ENCODE measurements at regions not wholly inside any gene's neighbourhood (a gene's known extent, or its start where the extent isn't known, plus 50 kb on each side); places are given as distances from the start of the nearest gene placed in this dataset.

DNA sequence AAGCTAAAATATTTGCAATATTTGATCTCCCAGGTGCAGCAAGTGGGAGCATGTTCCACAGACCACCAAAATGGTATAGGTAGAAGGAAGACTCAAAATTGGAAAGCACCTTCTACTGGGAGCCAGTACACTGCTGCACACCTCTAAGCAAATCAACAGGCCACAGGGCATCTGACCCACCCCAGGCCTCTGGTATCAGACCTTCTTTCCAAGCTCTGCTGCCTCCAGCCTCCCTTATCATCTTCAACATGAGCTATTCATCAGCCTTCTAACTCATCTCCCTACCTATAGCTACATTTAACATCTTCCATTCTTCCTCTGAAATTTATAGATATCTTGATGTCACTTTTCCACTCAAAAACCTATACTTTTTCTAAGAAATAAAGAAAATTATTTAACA lies 294.8 kb downstream of the ZEB2 start:
- Histone ChIP-seq H3F3A (ENCODE audit: low read length, unreplicated experiment) (no peaks in the 10 kb centered on the region), H3K9ac (ENCODE audit: low read length) (no peak overlapping the region), H2AFZ (ENCODE audit: low read length) (no peak overlapping the region), H3K36me3 (ENCODE audit: low read depth, low read length) (no peaks in the 10 kb centered on the region), H3K27ac (ENCODE audit: low read length) (no peak overlapping the region), H3K4me1 (ENCODE audit: insufficient read depth, low read length) (peaks cover 3% of the 10 kb centered on the region), H3K27me3 (ENCODE audit: low read length) (no peaks in the 10 kb centered on the region), H3K79me2 (ENCODE audit: low read length) (no peaks in the 10 kb centered on the region), H3K9me3 (ENCODE audit: low read length) (no peaks in the 10 kb centered on the region), H3K9me2 (replicated peaks; ENCODE audit: low read length) (no peaks in the 10 kb centered on the region), H3K4me3 (ENCODE audit: low read length) (no peak overlapping the region), H3K4me2 (ENCODE audit: low read length) (no peak overlapping the region), H4K20me1 (ENCODE audit: low read length) (no peaks in the 10 kb centered on the region)
- DNase-seq (no peak), ATAC-seq (no peak)
- BruUV-seq (replicated peaks): no TSS peak
- ChIA-PET CTCF (no interaction called here), POLR2A (ENCODE audit: unreplicated experiment) (no interaction called here)
- TF ChIP-seq EZH2phosphoT487 (IDR thresholded peaks at IDR 0.05; ENCODE audit: borderline replicate concordance, low read length) (no peak), CTCF (conservative IDR thresholded peaks at IDR 0.05; ENCODE audit: low read depth, low read length) (no peak), EZH2 (IDR thresholded peaks at IDR 0.05; ENCODE audit: low read length, unreplicated experiment) (no peak)
- intact Hi-C loops (cut with micrococcal nuclease): no loop called here

GRCh38 chr2:144224472-144224871 lies 295.4 kb downstream of the ZEB2 start:
- intact Hi-C loops (cut with micrococcal nuclease): no loop called here
- POLR2A ChIA-PET (ENCODE audit: unreplicated experiment): no interaction called here
- CTCF ChIA-PET: no interaction called here

GRCh38 chr2:144219979-144220378 lies 299.9 kb downstream of the ZEB2 start:
- no peak overlapping the region for H3K4me2 ChIP-seq (ENCODE audit: low read length)
- CTCF ChIA-PET: no interaction called here
- POLR2A ChIA-PET (ENCODE audit: unreplicated experiment): no interaction called here
- intact Hi-C loops (cut with micrococcal nuclease): no loop called here
- no peaks in the 10 kb centered on the region for H3K27me3 ChIP-seq (ENCODE audit: low read length)
- H3K9ac ChIP-seq (ENCODE audit: low read length): no peak overlapping the region
- no peaks in the 10 kb centered on the region for H3F3A ChIP-seq (ENCODE audit: low read length, unreplicated experiment)
- H3K36me3 ChIP-seq (ENCODE audit: low read depth, low read length): no peaks in the 10 kb centered on the region
- TF ChIP-seq EZH2 (IDR thresholded peaks at IDR 0.05; ENCODE audit: low read length, unreplicated experiment): no peak
- TF ChIP-seq CTCF (conservative IDR thresholded peaks at IDR 0.05; ENCODE audit: low read depth, low read length): no peak
- no peak for TF ChIP-seq EZH2phosphoT487 (IDR thresholded peaks at IDR 0.05; ENCODE audit: borderline replicate concordance, low read length)
- no peaks in the 10 kb centered on the region for H3K9me3 ChIP-seq (ENCODE audit: low read length)
- no peaks in the 10 kb centered on the region for H4K20me1 ChIP-seq (ENCODE audit: low read length)
- no peaks in the 10 kb centered on the region for H3K79me2 ChIP-seq (ENCODE audit: low read length)
- DNase-seq (no peak), ATAC-seq (no peak)
- H3K4me3 ChIP-seq (ENCODE audit: low read length): no peak overlapping the region
- no TSS peak for BruUV-seq (replicated peaks)
- no peak overlapping the region for H2AFZ ChIP-seq (ENCODE audit: low read length)
- H3K9me2 ChIP-seq (replicated peaks; ENCODE audit: low read length): no peaks in the 10 kb centered on the region
- H3K4me1 ChIP-seq (ENCODE audit: insufficient read depth, low read length): peaks cover 10% of the 10 kb centered on the region
- no peak overlapping the region for H3K27ac ChIP-seq (ENCODE audit: low read length)

More at GRCh38 chr2:144224472-144224871, 295.4 kb downstream of the ZEB2 start:
- ATAC-seq (no peak), DNase-seq (no peak)
- Histone ChIP-seq H3K27me3 (ENCODE audit: low read length) (no peaks in the 10 kb centered on the region), H3F3A (ENCODE audit: low read length, unreplicated experiment) (no peaks in the 10 kb centered on the region), H3K4me1 (ENCODE audit: insufficient read depth, low read length) (no peaks in the 10 kb centered on the region), H3K27ac (ENCODE audit: low read length) (no peak overlapping the region), H3K4me2 (ENCODE audit: low read length) (no peak overlapping the region), H3K9ac (ENCODE audit: low read length) (no peak overlapping the region), H3K36me3 (ENCODE audit: low read depth, low read length) (no peaks in the 10 kb centered on the region), H3K9me3 (ENCODE audit: low read length) (no peaks in the 10 kb centered on the region), H3K9me2 (replicated peaks; ENCODE audit: low read length) (no peaks in the 10 kb centered on the region), H3K79me2 (ENCODE audit: low read length) (no peaks in the 10 kb centered on the region), H3K4me3 (ENCODE audit: low read length) (no peak overlapping the region), H4K20me1 (ENCODE audit: low read length) (no peaks in the 10 kb centered on the region), H2AFZ (ENCODE audit: low read length) (no peak overlapping the region)
- no TSS peak for BruUV-seq (replicated peaks)
- TF ChIP-seq EZH2phosphoT487 (IDR thresholded peaks at IDR 0.05; ENCODE audit: borderline replicate concordance, low read length) (no peak), EZH2 (IDR thresholded peaks at IDR 0.05; ENCODE audit: low read length, unreplicated experiment) (no peak), CTCF (conservative IDR thresholded peaks at IDR 0.05; ENCODE audit: low read depth, low read length) (no peak)

All from PC-3 (cell line).